Stimulated activated CD4-positive, alpha-beta T cell treated with anti-CD3 and anti-CD28 coated beads, Interleukin-15, amount 100 ng/mL, for 1 hour (primary cell): ENCODE measurements at regions not wholly inside any gene's neighbourhood (a gene's known extent, or its start where the extent isn't known, plus 50 kb on each side); places are given as distances from the start of the nearest gene placed in this dataset.

Experiments
- DNase-seq, 2 donors: peaks; one replicate each; pipeline ENCODE4 v3.0.0-alpha.2; 2020; ENCODE audit warnings: low read depth in 1 of 2, low spot score in 1 of 2

GRCh38 chr14:76974365-76974764 is 54.1 kb downstream of the IRF2BPL start:
- no peak for DNase-seq

GRCh38 chr14:76971549-76971948 is 57.0 kb downstream of the IRF2BPL start:
- no peak for DNase-seq

GRCh38 chr14:76968621-76969063 is 59.9 kb downstream of the IRF2BPL start:
- DNase-seq = no peak

GRCh38 chr14:76967788-76968187 is 60.7 kb downstream of the IRF2BPL start:
- DNase-seq = no peak

- no peak for DNase-seq
Measured at GRCh38 chr14:76965232-76965631, 63.3 kb downstream of the IRF2BPL start.

GRCh38 chr14:76964695-76965094 is 63.8 kb downstream of the IRF2BPL start:
- no peak for DNase-seq

- no peak for DNase-seq
Measured at GRCh38 chr14:76963372-76963771, 65.1 kb downstream of the IRF2BPL start.

GRCh38 chr14:76962303-76962660 is 66.2 kb downstream of the IRF2BPL start:
- no peak for DNase-seq

GRCh38 chr14:76961631-76962302 is 66.7 kb downstream of the IRF2BPL start:
- peak; percentile 86 to 89 for DNase-seq

GRCh38 chr14:76958980-76959710 is 69.4 kb downstream of the IRF2BPL start:
- DNase-seq = no peak

GRCh38 chr14:76958020-76958979 is 70.2 kb downstream of the IRF2BPL start:
- DNase-seq = no peak

GRCh38 chr14:76957224-76957891 is 71.2 kb downstream of the IRF2BPL start:
- no peak for DNase-seq

GRCh38 chr14:76956316-76957090 is 72.0 kb downstream of the IRF2BPL start:
- peak; percentile 68 to 72 for DNase-seq

GRCh38 chr14:76955575-76956315 is 72.8 kb downstream of the IRF2BPL start:
- DNase-seq = peak; percentile 27 to 35

- DNase-seq = no peak
Measured at GRCh38 chr14:76954394-76955190, 73.9 kb downstream of the IRF2BPL start.

GRCh38 chr14:76953311-76953945 is 75.1 kb downstream of the IRF2BPL start:
- DNase-seq = peak; percentile 17 to 29

- DNase-seq = no peak
Measured at GRCh38 chr14:76951166-76951565, 77.3 kb downstream of the IRF2BPL start.
